Skeletal muscle satellite cell (primary cell): ENCODE measurements at regions not wholly inside any gene's neighbourhood (a gene's known extent, or its start where the extent isn't known, plus 50 kb on each side); places are given as distances from the start of the nearest gene placed in this dataset.
A peak's percentile ranks its signal among the peaks of the same experiment; 100 is the strongest.
"Not testable (repeated sequence)": the region's sequence is repeated elsewhere in the genome, so short reads cannot be mapped to it uniquely, and the experiment has no call there.

Source experiments
- H3K27me3 ChIP-seq: 2 replicates; pipeline ENCODE4 v1.7.0; 2013; ENCODE audit warnings: low read length; ENCODE audit not compliant: control insufficient read depth, insufficient read depth
- H3K36me3 ChIP-seq: 2 replicates; pipeline ENCODE4 v1.7.0; 2013; ENCODE audit warnings: mild to moderate bottlenecking, control low read depth, low read length; ENCODE audit not compliant: insufficient read depth
- H3K4me1 ChIP-seq: 2 replicates; pipeline ENCODE4 v1.7.0; 2013; ENCODE audit warnings: low read length; ENCODE audit not compliant: control insufficient read depth, insufficient read depth
- H3K4me2 ChIP-seq: 2 replicates; pipeline ENCODE4 v1.7.0; 2013; ENCODE audit warnings: mild to moderate bottlenecking, low read length
- H3K4me3 ChIP-seq: 2 replicates; pipeline ENCODE4 v1.7.0; 2013; ENCODE audit warnings: low read length
- H3K9ac ChIP-seq: 2 replicates; pipeline ENCODE4 v1.7.0; 2013; ENCODE audit warnings: mild to moderate bottlenecking, low read depth, low read length, moderate library complexity
- H3K9me3 ChIP-seq: replicated peaks from 2 replicates; pipeline ENCODE4 v1.7.0; 2013; ENCODE audit warnings: mild to moderate bottlenecking, control low read depth, low read length

GRCh38 chr2:38243186-38243880 lies 133.7 kb downstream of the ATL2 start:
- no peaks in the 10 kb centered on the region for H3K4me1 ChIP-seq
- no peak overlapping the region for H3K9ac ChIP-seq
- H3K36me3 ChIP-seq = no peaks in the 10 kb centered on the region
- no peaks in the 10 kb centered on the region for H3K9me3 ChIP-seq
- H3K27me3 ChIP-seq = peaks cover 4% of the 10 kb centered on the region
- H3K4me2 ChIP-seq = no peak overlapping the region
- no peak overlapping the region for H3K4me3 ChIP-seq

DNA sequence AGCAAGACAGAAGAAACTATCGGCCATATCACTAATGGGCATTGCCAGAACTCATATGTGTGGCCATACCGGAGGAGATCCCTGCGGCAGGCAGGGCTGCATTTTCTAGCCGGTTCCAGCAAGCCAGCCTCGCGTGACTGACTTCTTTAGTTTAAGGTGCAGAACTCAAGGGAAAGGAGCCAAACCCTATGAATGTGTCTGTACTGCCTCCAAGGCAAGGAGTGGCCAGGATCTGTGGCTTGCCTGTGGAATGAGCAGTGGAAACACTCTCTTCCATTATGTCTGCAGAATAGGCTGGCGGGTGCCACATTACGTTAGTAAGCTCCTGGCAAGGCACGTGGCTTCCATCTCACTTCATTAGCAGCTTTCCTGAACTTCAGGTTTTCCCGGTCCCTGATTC lies 137.6 kb downstream of the ATL2 start:
- Histone ChIP-seq H3K27me3 (peaks cover 4% of the 10 kb centered on the region), H3K4me3 (no peak overlapping the region), H3K4me1 (peaks cover 7% of the 10 kb centered on the region), H3K4me2 (no peak overlapping the region), H3K9ac (no peak overlapping the region), H3K9me3 (no peaks in the 10 kb centered on the region), H3K36me3 (no peaks in the 10 kb centered on the region)

GRCh38 chr2:38238705-38239104 lies 138.4 kb downstream of the ATL2 start:
- H3K4me1 ChIP-seq = peaks cover 11% of the 10 kb centered on the region
- not testable (repeated sequence) for H3K4me2 ChIP-seq, H3K9me3 ChIP-seq, H3K36me3 ChIP-seq, H3K27me3 ChIP-seq, H3K9ac ChIP-seq, H3K4me3 ChIP-seq

GRCh38 chr2:38237311-38237710 lies 139.8 kb downstream of the ATL2 start:
- H3K27me3 ChIP-seq = no peaks in the 10 kb centered on the region
- peaks cover 21% of the 10 kb centered on the region for H3K4me1 ChIP-seq
- H3K9me3 ChIP-seq = no peaks in the 10 kb centered on the region
- no peak overlapping the region for H3K4me2 ChIP-seq
- H3K4me3 ChIP-seq = no peak overlapping the region
- H3K36me3 ChIP-seq = no peaks in the 10 kb centered on the region
- H3K9ac ChIP-seq = no peak overlapping the region

DNA sequence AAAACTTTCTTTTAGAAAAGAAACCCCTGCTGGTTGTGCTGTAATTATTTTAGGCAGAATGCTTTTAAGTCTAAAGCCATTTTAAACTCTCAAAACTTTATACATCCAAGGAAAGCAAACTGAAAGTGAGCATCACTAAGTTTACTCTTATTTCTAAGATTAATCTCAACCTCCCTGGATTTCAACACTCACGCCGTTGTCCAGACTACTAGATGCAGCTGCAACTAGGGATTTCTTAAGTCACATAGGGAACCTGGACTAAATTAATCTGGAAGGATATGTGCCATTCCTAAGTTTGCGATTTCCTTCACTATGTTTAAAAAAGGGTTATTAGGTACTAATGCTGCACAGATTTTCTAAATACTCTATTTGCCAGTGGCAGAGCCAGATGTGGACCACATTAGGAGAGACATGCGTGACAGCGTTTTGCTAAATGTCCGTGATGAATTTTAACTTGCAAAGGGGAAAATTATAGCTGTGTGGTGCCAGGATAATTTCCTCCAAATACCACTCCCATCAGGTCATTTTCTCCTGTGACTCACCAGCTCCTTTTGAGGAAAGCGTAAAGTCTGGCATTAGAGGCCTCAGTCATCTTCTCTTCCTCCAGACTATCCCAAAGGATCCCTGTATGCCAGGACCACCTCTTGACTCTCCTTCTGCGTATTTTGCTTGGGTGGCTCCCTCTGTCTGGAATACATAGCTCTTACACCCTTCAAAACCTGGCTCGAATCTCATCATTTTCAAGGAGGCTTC lies 143.7 kb downstream of the ATL2 start:
- H3K9ac ChIP-seq = no peak overlapping the region
- H3K27me3 ChIP-seq = no peaks in the 10 kb centered on the region
- peak overlapping the region; percentile 34 for H3K4me3 ChIP-seq
- no peaks in the 10 kb centered on the region for H3K9me3 ChIP-seq
- H3K4me1 ChIP-seq = peaks cover 21% of the 10 kb centered on the region
- no peaks in the 10 kb centered on the region for H3K36me3 ChIP-seq
- H3K4me2 ChIP-seq = peak overlapping the region; percentile 62

DNA sequence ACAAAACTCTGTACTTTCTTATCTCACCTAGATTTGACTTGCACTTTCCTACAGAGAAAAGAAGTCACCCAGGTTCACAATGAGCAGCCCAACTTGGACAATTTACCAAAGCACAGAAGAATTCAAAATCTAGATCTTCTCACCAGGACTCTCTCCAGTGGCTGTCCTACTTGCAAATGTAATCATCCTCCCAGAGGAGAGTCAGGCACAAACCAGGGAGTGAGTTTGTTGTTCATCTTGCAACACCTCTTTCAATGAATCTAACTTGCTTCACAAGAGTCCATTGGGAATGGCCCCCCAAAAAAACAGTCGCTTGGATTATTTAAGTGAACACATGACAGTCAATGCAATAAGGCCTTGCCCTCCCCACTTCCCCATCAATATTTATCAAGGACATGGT lies 144.6 kb downstream of the ATL2 start:
- Histone ChIP-seq H3K9me3 (no peaks in the 10 kb centered on the region), H3K36me3 (no peaks in the 10 kb centered on the region), H3K4me1 (peaks cover 14% of the 10 kb centered on the region), H3K4me3 (no peak overlapping the region), H3K9ac (no peak overlapping the region), H3K27me3 (no peaks in the 10 kb centered on the region), H3K4me2 (no peak overlapping the region)

DNA sequence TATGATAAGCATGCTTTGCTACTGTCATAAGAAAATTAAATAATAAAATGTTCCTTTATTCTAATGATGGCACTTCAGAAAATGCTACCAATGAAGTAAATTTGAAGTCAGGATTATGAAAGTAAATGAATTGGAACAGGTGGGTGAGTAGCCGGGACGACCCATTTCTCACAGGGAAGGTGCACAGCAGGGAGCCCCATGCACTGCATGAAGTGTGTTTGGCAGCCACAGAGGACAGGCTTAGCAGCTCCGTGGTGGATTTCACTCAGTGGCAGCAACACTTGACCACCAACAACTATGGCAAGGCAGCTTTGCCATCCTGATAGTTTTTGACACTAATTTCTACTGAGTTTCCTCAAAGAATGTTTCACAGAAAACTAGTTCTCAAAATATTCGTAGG lies 146.3 kb downstream of the ATL2 start:
- no peak overlapping the region for H3K4me2 ChIP-seq
- no peak overlapping the region for H3K9ac ChIP-seq
- no peaks in the 10 kb centered on the region for H3K27me3 ChIP-seq
- H3K36me3 ChIP-seq = no peaks in the 10 kb centered on the region
- no peak overlapping the region for H3K4me3 ChIP-seq
- H3K9me3 ChIP-seq = no peaks in the 10 kb centered on the region
- H3K4me1 ChIP-seq = peaks cover 15% of the 10 kb centered on the region

DNA sequence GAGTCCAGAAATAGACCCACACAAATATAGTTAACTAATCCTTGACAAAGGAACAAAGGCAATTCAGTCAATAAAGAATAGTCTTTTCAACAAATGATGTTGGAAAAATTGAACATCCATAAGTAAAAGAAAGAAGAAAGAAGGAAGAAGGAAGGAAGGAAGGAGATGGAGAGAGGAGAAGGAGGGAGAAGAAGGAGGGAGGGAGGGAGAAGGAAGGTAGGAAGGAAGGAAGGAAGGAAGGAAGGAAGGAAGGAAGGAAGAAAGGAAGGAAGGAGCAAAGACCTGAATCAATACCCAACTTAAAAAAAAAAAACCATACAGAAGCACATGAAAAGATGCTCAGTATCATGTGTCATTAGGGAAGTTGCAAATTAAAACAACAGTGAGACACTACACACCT lies 148.3 kb downstream of the ATL2 start:
- H3K36me3 ChIP-seq = no peaks in the 10 kb centered on the region
- H3K27me3 ChIP-seq = no peaks in the 10 kb centered on the region
- H3K9ac ChIP-seq = no peak overlapping the region
- no peaks in the 10 kb centered on the region for H3K9me3 ChIP-seq
- H3K4me1 ChIP-seq = peaks cover 21% of the 10 kb centered on the region
- H3K4me3 ChIP-seq = no peak overlapping the region
- H3K4me2 ChIP-seq = no peak overlapping the region

DNA sequence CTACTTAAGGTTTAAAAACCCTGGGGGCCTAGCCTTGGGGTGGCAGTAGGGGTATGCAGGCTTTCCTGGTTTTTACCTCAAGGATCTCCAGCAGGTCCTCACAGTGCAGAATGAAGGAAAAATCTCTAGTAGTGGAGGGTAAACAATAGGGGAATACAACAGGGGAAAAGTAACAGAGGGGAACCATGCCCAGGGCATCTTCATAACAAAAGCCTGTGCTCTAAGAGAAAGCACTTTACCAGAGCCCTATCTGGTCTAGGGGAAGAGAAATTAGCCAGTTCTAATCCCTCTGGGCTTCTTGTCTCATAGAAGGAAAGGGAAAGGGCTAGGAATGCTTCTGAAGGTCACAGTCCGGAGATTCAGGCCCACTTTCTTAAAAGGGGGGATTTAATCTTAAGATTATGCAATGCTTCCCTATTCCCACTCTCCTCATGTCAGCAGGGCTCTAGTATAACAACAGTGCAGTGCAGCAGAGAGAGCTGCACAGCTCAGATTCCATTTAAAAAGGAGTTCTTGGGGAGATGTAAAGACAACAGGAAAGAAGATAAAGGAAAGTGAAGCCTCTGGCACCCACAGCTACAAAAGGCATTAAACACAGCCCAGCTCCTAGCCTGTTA lies 149.0 kb upstream of the CYP1B1 start:
- Histone ChIP-seq H3K36me3 (no peaks in the 10 kb centered on the region), H3K9ac (no peak overlapping the region), H3K9me3 (peaks cover 3% of the 10 kb centered on the region)

DNA sequence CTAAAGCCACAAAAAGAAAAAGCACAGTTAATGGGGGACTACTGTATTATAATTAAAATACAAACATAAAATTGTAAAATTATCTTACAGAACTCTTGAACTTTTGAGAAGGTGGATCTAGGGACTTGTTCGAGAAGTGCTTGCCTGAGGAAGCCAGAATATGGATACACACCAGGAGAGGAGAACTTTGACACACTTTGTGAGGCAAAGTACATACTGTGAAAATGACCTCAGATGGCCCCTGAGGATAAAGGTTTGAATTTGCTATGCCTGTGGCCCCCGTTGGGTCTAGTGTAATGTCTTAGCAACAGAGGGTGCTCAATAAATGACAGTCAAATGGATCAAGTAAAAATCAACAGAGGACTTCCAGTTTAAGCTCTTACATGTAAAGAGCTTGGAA lies 148.2 kb upstream of the CYP1B1 start:
- Histone ChIP-seq H3K36me3 (no peaks in the 10 kb centered on the region), H3K4me1 (peaks cover 11% of the 10 kb centered on the region), H3K27me3 (no peaks in the 10 kb centered on the region), H3K4me3 (no peak overlapping the region), H3K9ac (no peak overlapping the region), H3K9me3 (peaks cover 3% of the 10 kb centered on the region), H3K4me2 (no peak overlapping the region)

More for the DNA sequence above, 149.0 kb upstream of the CYP1B1 start:
- Histone ChIP-seq H3K4me2 (peak overlapping the region; percentile 22), H3K27me3 (no peaks in the 10 kb centered on the region), H3K4me3 (no peak overlapping the region), H3K4me1 (peaks cover 11% of the 10 kb centered on the region)

DNA sequence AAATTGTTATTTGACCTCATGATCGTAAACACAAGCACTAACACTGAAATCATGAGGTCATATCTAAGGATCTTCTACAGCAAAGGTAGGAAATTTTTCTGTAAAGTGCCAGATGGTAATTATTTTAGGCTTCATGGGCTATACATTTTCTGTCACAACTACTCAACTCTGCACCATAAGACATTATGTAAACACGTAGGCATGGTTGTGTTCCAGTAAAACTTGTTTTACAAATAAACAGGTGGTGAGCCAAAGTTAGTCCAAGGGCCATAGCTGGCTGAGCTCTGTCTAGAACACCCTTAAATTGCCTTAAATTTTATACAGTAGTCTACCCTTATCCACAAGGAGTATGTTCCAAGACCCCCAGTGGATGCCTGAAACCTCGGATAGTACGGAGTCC lies 147.3 kb upstream of the CYP1B1 start:
- Histone ChIP-seq H3K4me3 (no peak overlapping the region), H3K4me2 (no peak overlapping the region), H3K4me1 (peaks cover 11% of the 10 kb centered on the region), H3K9me3 (peaks cover 3% of the 10 kb centered on the region), H3K9ac (no peak overlapping the region), H3K27me3 (peaks cover 5% of the 10 kb centered on the region), H3K36me3 (no peaks in the 10 kb centered on the region)
